Loucy (cell line): ENCODE measurements at regions not wholly inside any gene's neighbourhood (a gene's known extent, or its start where the extent isn't known, plus 50 kb on each side); places are given as distances from the start of the nearest gene placed in this dataset.
A peak's percentile ranks its signal among the peaks of the same experiment; 100 is the strongest.

Experiments used
- H2AFZ ChIP-seq: fragments of 200-600 bp; sonication (generic); 2 replicates; pipeline ENCODE4 v1.6.0; 2016; ENCODE audit warnings: antibody characterized with exemption, mild to moderate bottlenecking, low read length, moderate library complexity
- H3F3A ChIP-seq: fragments of 200-600 bp; 2 replicates; pipeline ENCODE4 v1.6.0; 2016; ENCODE audit warnings: antibody characterized with exemption, low read depth, mild to moderate bottlenecking
- H3K27me3 ChIP-seq: fragments of 200-600 bp; sonication (generic); 2 replicates; pipeline ENCODE4 v1.6.1; 2014; ENCODE audit warnings: low read length, mild to moderate bottlenecking; ENCODE audit not compliant: insufficient read depth, poor library complexity, severe bottlenecking
- H3K36me3 ChIP-seq: fragments of 200-600 bp; sonication (generic); 2 replicates; pipeline ENCODE4 v1.6.1; 2016; ENCODE audit warnings: low read length; ENCODE audit not compliant: insufficient read depth
- H3K4me1 ChIP-seq: fragments of 200-600 bp; sonication (generic); 2 replicates; pipeline ENCODE4 v1.5.1; 2014; ENCODE audit warnings: low read length, mild to moderate bottlenecking; ENCODE audit not compliant: insufficient read depth, poor library complexity, severe bottlenecking
- H3K4me2 ChIP-seq: fragments of 200-600 bp; sonication (generic); 2 replicates; pipeline ENCODE4 v1.6.0; 2014; ENCODE audit warnings: antibody characterized with exemption, low read length, low read depth, mild to moderate bottlenecking; ENCODE audit not compliant: poor library complexity, severe bottlenecking
- H3K4me3 ChIP-seq: fragments of 200-600 bp; sonication (generic); 2 replicates; pipeline ENCODE4 v1.5.1; 2014; ENCODE audit warnings: low read length, mild to moderate bottlenecking, mixed read lengths; ENCODE audit not compliant: poor library complexity, severe bottlenecking
- H3K79me2 ChIP-seq: fragments of 200-600 bp; sonication (generic); 2 replicates; pipeline ENCODE4 v1.6.1; 2014; ENCODE audit warnings: low read length; ENCODE audit not compliant: insufficient read depth
- H3K9ac ChIP-seq: fragments of 200-600 bp; sonication (generic); 2 replicates; pipeline ENCODE4 v1.6.0; 2014; ENCODE audit warnings: mild to moderate bottlenecking, low read depth, low read length, moderate library complexity; ENCODE audit not compliant: poor library complexity, severe bottlenecking
- H3K9me2 ChIP-seq: fragments of 200-600 bp; sonication (generic); replicated peaks from 2 replicates; pipeline ENCODE4 v1.6.1; 2016; ENCODE audit warnings: low read depth, low read length, mixed read lengths
- H3K9me3 ChIP-seq: fragments of 200-600 bp; sonication (generic); 2 replicates; pipeline ENCODE4 v1.6.1; 2014; ENCODE audit warnings: mild to moderate bottlenecking, antibody characterized with exemption, low read length, low read depth; ENCODE audit not compliant: insufficient read depth
- H4K20me1 ChIP-seq: fragments of 200-600 bp; sonication (generic); 2 replicates; pipeline ENCODE4 v1.6.0; 2014; ENCODE audit warnings: antibody characterized with exemption, low read length, mild to moderate bottlenecking; ENCODE audit not compliant: insufficient read depth, poor library complexity, severe bottlenecking
- EZH2phosphoT487 ChIP-seq: fragments of 200-600 bp; IDR thresholded peaks from 2 replicates; pipeline ENCODE4 v1.6.1; 2018; ENCODE audit warnings: antibody characterized with exemption, mild to moderate bottlenecking, moderate library complexity, borderline replicate concordance
- TF ChIP-seq, protein P1 (sequence below): fragments of 200-600 bp; sonication (generic); conservative IDR thresholded peaks from 2 replicates; pipeline ENCODE4 v1.5.1; 2014; ENCODE audit warnings: mild to moderate bottlenecking, antibody characterized with exemption, low read length

DNA sequence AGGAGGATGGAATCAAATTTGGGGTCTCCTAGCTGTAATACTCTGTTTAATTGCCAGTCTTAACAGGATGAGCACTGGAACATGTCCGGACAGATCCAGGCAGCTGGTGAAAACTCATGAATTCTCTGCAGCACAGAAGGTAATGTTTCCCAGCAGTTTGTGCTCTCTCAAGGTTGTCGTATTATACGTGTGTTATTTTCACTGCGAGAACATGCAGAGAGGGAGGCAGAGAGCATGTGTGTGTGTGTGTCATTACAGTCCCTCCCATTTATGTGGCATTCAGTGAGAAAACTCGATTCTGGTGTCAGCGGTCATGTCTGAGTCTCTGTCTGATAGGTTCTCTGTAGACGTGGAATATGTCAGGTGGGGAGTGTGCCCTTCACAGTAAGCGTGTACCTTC lies 150.2 kb upstream of the POU3F3 start:
- Histone ChIP-seq H3K36me3 (no peaks in the 10 kb centered on the region), H3K4me1 (no peaks in the 10 kb centered on the region), H3K4me2 (no peak overlapping the region), H2AFZ (0 out of 2 replicates have a peak overlapping the region, but pooled peaks have one; percentile 16), H3F3A (no peaks in the 10 kb centered on the region), H3K79me2 (no peaks in the 10 kb centered on the region), H3K9me3 (no peaks in the 10 kb centered on the region), H3K9ac (no peak overlapping the region), H4K20me1 (no peaks in the 10 kb centered on the region), H3K27me3 (no peaks in the 10 kb centered on the region), H3K9me2 (no peaks in the 10 kb centered on the region), H3K4me3 (no peak overlapping the region)
- TF ChIP-seq EZH2phosphoT487 = no peak
- TF ChIP-seq, protein P1, sequence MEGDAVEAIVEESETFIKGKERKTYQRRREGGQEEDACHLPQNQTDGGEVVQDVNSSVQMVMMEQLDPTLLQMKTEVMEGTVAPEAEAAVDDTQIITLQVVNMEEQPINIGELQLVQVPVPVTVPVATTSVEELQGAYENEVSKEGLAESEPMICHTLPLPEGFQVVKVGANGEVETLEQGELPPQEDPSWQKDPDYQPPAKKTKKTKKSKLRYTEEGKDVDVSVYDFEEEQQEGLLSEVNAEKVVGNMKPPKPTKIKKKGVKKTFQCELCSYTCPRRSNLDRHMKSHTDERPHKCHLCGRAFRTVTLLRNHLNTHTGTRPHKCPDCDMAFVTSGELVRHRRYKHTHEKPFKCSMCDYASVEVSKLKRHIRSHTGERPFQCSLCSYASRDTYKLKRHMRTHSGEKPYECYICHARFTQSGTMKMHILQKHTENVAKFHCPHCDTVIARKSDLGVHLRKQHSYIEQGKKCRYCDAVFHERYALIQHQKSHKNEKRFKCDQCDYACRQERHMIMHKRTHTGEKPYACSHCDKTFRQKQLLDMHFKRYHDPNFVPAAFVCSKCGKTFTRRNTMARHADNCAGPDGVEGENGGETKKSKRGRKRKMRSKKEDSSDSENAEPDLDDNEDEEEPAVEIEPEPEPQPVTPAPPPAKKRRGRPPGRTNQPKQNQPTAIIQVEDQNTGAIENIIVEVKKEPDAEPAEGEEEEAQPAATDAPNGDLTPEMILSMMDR = no peak

DNA sequence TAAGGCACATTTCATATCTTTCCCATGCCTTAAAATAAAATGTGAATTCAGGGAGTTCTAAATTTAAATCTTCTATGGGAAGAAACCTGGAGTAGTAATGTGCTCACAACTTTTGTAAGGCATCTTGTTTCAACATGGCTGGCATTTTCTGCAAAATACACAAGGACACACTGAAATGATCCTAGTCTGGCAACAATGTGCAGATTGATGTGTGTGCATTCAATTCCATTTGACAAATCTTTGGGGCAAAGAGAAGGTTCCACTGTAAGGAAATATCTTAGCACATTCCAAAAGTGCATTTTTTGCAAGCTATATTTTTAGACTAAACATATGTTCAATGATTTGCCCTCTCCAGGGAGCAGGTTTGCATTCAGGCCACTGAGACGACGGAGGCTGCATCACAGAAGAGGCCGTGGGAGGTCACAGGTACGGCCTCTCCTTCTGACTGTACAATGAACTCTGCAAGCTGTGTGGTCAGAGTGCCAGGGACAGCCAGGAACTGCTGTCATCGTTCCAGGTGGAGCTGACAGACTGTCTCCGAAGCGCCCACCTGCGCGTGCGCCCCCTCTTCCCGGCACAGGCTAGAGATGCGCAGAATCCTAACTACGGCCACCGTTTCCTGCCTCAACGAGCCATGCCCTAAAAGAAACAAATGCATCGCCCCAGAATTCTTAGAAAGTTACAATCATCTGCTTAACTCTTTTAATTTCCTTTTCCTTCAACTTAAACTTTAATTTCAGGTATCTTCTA lies 149.2 kb upstream of the POU3F3 start:
- Histone ChIP-seq H3K9ac (no peak overlapping the region), H3K79me2 (no peaks in the 10 kb centered on the region), H3K4me1 (no peaks in the 10 kb centered on the region), H3K36me3 (no peaks in the 10 kb centered on the region), H3F3A (no peaks in the 10 kb centered on the region), H4K20me1 (no peaks in the 10 kb centered on the region), H3K27me3 (no peaks in the 10 kb centered on the region), H3K9me2 (no peaks in the 10 kb centered on the region), H3K9me3 (no peaks in the 10 kb centered on the region), H3K4me3 (no peak overlapping the region), H2AFZ (no peak overlapping the region), H3K4me2 (no peak overlapping the region)
- TF ChIP-seq, protein P1 = no peak
- no peak for TF ChIP-seq EZH2phosphoT487

DNA sequence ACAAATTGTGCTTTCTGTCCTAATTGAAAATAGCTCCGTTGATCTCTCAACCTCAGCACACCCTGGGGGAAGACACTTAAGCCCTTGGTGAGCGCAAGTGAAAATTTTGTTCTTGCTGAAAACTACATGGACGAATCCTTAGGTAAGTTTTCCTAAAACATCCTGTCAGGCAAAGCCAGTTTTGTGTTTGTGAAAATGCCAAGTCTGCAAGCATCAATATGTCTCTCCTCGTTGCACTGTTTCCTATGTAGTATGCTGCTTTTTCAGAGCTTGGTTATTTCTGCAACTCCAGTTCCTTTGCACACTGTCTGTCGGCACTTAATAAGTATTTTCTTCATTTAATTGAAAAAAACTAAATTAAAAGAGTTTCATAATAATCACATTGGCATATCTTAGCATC lies 146.9 kb upstream of the POU3F3 start:
- H3K4me3 ChIP-seq = no peak overlapping the region
- TF ChIP-seq, protein P1 = no peak
- TF ChIP-seq EZH2phosphoT487 = no peak
- H2AFZ ChIP-seq = no peak overlapping the region
- no peaks in the 10 kb centered on the region for H3K4me1 ChIP-seq
- H3K36me3 ChIP-seq = no peaks in the 10 kb centered on the region
- no peaks in the 10 kb centered on the region for H4K20me1 ChIP-seq
- no peaks in the 10 kb centered on the region for H3K79me2 ChIP-seq
- H3K9me3 ChIP-seq = no peaks in the 10 kb centered on the region
- no peak overlapping the region for H3K4me2 ChIP-seq
- no peaks in the 10 kb centered on the region for H3F3A ChIP-seq
- no peaks in the 10 kb centered on the region for H3K27me3 ChIP-seq
- no peak overlapping the region for H3K9ac ChIP-seq
- no peaks in the 10 kb centered on the region for H3K9me2 ChIP-seq
